ENCODE measurements at regions not wholly inside any gene's neighbourhood (a gene's known extent, or its start where the extent isn't known, plus 50 kb on each side); places are given as distances from the start of the nearest gene placed in this dataset.
A peak's percentile ranks its signal among the peaks of the same experiment; 100 is the strongest.

GRCh38 chr6:100117680-100118079 lies 123.7 kb upstream of the MCHR2 start:
- DNase-seq (no peak), ATAC-seq (no peak)
- TF ChIP-seq CTCF (IDR thresholded peaks at IDR 0.05) = no peak
- H3K9me3 ChIP-seq = no peaks in the 10 kb centered on the region
- H3K27ac ChIP-seq = no peak overlapping the region
- no peaks in the 10 kb centered on the region for H3K4me1 ChIP-seq
- no peaks in the 10 kb centered on the region for H3K36me3 ChIP-seq
- intact Hi-C loops (cut with DNase I) = no loop called here
- H3K27me3 ChIP-seq = peaks cover 13% of the 10 kb centered on the region
- no peak overlapping the region for H3K4me3 ChIP-seq

DNA sequence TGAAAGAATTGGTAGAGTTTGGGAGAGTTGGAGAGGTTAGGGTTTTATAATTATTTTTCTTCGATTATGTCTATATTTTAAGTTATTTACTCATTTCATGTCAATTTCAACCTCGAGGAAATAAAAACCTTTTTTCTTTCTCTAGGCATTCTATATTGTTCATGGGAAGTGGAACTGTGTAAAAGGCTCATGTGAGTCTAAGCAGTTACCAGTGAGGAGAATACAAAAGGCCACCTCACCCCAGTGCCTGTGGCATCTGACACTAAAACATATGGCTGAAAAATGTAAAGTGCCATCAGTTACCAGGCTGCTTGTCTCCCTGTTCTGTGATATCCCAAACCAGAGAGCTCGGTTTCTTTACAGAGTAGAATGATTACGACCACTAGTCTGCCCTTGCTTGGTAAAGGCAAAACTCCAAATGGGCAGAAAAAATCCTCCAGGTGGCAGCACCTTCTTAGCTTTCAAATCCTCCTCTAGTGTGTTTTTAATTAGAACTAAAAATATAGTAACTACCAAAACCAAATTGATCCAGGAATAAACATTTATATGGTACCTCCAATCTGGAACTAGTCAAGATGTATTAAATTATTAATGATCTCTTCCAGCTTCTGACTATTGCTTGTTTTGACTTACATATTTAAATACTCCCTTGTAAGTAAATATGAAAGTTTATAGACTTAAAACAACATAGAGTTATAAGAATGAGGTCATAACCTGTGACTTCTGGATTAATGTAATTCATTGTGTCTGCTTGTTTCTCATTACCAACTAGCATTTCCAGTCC lies 122.6 kb upstream of the MCHR2 start:
- TF ChIP-seq CTCF (IDR thresholded peaks at IDR 0.05) = peak; percentile 63
- H3K4me1 ChIP-seq = no peaks in the 10 kb centered on the region
- no peak overlapping the region for H3K27ac ChIP-seq
- intact Hi-C loops (cut with DNase I) = no loop called here
- no peaks in the 10 kb centered on the region for H3K36me3 ChIP-seq
- H3K4me3 ChIP-seq = no peak overlapping the region
- H3K9me3 ChIP-seq = no peaks in the 10 kb centered on the region
- ATAC-seq (peak; percentile 53), DNase-seq (no peak)
- H3K27me3 ChIP-seq = peaks cover 13% of the 10 kb centered on the region

- Histone ChIP-seq H3K27me3 (peaks cover 13% of the 10 kb centered on the region), H3K9me3 (no peaks in the 10 kb centered on the region), H3K4me3 (no peak overlapping the region), H3K36me3 (no peaks in the 10 kb centered on the region), H3K27ac (no peak overlapping the region), H3K4me1 (no peaks in the 10 kb centered on the region)
- DNase-seq (no peak), ATAC-seq (no peak)
- TF ChIP-seq CTCF (IDR thresholded peaks at IDR 0.05) = no peak
- intact Hi-C loops (cut with DNase I) = no loop called here
These were observed 121.5 kb upstream of the MCHR2 start for GRCh38 chr6:100115407-100116101.

DNA sequence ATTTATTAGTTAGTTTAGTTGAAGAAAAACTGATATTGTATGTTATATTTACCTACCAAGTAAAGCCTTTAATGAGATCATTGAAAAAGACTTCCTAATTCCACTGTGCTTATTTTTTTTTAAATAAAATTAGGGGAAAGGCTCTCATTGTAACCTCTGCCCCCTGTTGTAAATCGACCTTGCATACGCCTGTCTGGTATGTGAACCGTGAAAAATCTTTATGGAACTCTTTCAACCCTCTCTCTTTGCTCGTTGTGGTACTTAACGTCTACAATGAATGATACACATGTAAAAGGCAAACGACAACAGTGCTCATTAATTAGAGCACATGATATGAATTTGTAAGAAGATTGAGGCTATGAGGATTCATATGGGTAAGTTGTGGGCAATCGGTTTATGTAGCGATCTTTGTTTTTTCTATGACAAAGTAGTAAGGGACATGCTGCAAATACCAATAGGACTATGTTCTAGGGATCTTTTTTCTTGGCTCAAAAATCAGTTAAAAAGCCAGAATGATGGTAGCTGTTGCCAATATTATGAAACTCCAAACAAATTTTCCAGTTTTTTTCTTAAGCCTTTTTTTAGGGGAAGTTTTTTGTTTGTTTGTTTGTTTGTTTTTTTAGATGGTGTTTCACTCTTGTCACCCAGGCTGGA lies 119.0 kb upstream of the MCHR2 start:
- H3K27ac ChIP-seq = no peak overlapping the region
- no peak overlapping the region for H3K4me3 ChIP-seq
- H3K9me3 ChIP-seq = no peaks in the 10 kb centered on the region
- no peaks in the 10 kb centered on the region for H3K4me1 ChIP-seq
- H3K27me3 ChIP-seq = peaks cover 13% of the 10 kb centered on the region
- no peaks in the 10 kb centered on the region for H3K36me3 ChIP-seq
- intact Hi-C loops (cut with DNase I) = loop anchor here (5.0 kb wide), 1 partner anchor 369 kb away; no protein-coding TSS in a partner anchor
- ATAC-seq (no peak), DNase-seq (no peak)
- no peak for TF ChIP-seq CTCF (IDR thresholded peaks at IDR 0.05)

DNA sequence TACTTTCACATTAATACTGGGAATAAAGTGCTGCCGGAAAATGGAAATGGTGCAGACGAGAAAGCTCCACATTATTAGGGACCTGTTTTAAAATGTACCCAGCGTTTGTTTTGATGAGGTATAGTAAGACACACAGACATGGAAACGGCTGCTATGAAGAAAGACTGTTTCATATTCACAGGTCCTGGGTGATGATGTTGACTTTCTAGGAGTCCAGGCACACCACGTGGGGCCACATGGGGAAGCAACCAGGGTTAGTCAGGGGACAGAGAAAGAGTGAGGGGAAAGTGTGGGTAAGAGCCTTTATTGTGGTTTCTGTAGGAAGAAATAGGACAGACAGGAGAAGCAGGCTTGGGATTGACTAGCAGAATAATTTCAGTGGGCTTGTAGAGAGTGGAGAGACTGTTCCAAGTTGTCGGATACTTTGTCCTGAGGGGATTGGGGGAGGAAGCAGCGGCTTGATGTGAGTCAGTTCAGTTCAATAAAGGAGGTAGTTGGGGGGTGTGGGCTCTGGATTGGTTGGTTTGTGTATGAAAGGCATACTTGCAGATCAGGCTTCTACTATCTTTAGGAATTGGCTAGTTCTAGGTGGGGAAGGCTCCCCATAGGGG lies 112.0 kb upstream of the MCHR2 start:
- intact Hi-C loops (cut with DNase I) = no loop called here
- no peaks in the 10 kb centered on the region for H3K9me3 ChIP-seq
- TF ChIP-seq CTCF (IDR thresholded peaks at IDR 0.05) = no peak
- H3K4me3 ChIP-seq = no peak overlapping the region
- no peaks in the 10 kb centered on the region for H3K36me3 ChIP-seq
- DNase-seq (no peak), ATAC-seq (no peak)
- H3K27ac ChIP-seq = no peak overlapping the region
- no peaks in the 10 kb centered on the region for H3K4me1 ChIP-seq
- peaks cover 25% of the 10 kb centered on the region for H3K27me3 ChIP-seq
